Esophagus squamous epithelium (tissue), 5 donors: ENCODE measurements at regions not wholly inside any gene's neighbourhood (a gene's known extent, or its start where the extent isn't known, plus 50 kb on each side); places are given as distances from the start of the nearest gene placed in this dataset.

Experiments
- DNase-seq: peaks from one replicate; lab custom pipeline; 2025; lab: John Stamatoyannopoulos, UW
- H3K27ac ChIP-seq, 4 donors: fragments of 200-600 bp; sonication (generic); one replicate each; pipeline ENCODE4 v1.5.1; 2016 to 2019; ENCODE audit warnings: mild to moderate bottlenecking in 1 of 4
- H3K27me3 ChIP-seq, 4 donors: fragments of 200-600 bp; sonication (generic); 1 replicate in 3 of 4; 2 replicates in 1 of 4; pipeline versions ENCODE4 v1.5.1 to v1.6.0; 2017 to 2021; ENCODE audit warnings: antibody characterized with exemption in 1 of 4
- H3K36me3 ChIP-seq, 3 donors: fragments of 200-600 bp; sonication (generic); one replicate each; pipeline ENCODE4 v1.5.1; 2016 to 2019
- H3K4me1 ChIP-seq, 3 donors: fragments of 200-600 bp; sonication (generic); one replicate each; pipeline ENCODE4 v1.5.1; 2017 to 2019
- H3K4me3 ChIP-seq, 4 donors: fragments of 200-600 bp; sonication (generic); 1 replicate in 3 of 4; 2 replicates in 1 of 4; pipeline ENCODE4 v1.5.1; 2016 to 2019; ENCODE audit warnings: mild to moderate bottlenecking in 2 of 4, moderate library complexity in 1 of 4
- H3K9me3 ChIP-seq, 3 donors: fragments of 200-600 bp; sonication (generic); one replicate each; pipeline ENCODE4 v1.5.1; 2016 to 2019
- CTCF ChIP-seq, 6 experiments: fragments of 450-650 bp in 4 of 6; fragments of 200-600 bp in 2 of 6; sonication (generic) in 2 of 6; IDR thresholded peaks; one replicate each; pipeline ENCODE4 v1.5.1; 2016 to 2019; ENCODE audit warnings: antibody characterized with exemption in 6 of 6, mild to moderate bottlenecking in 4 of 6, moderate library complexity in 4 of 6
- POLR2A ChIP-seq, 4 donors: fragments of 450-650 bp; IDR thresholded peaks; one replicate each; pipeline ENCODE4 v1.6.1; 2017; ENCODE audit warnings: antibody characterized with exemption in 4 of 4, mild to moderate bottlenecking in 4 of 4, moderate library complexity in 3 of 4
- WGBS, 2 donors: methylation state at CpG; one replicate each; pipeline ENCODE4 v1.1.5; 2018; 5-methylcytosine and 5-hydroxymethylcytosine counted together
- intact Hi-C: fragments of 100-400 bp; cut with DNase I; formaldehyde crosslinking; loops from one replicate; pipeline ENCODE4 v1.15.0; 2022
- donor health status: DM: yes; HTN: yes; CAD: no.

GRCh38 chr11:56916162-56916561 is 72.6 kb upstream of the OR5AK2 start:
- no peak for DNase-seq
- H3K4me3 ChIP-seq = no peak overlapping the region
- WGBS, 2 donors = 42 to 60% methylated on average over 5 of the region's 5 CpGs
- intact Hi-C loops = no loop called here
- H3K4me1 ChIP-seq = no peaks in the 10 kb centered on the region
- H3K27ac ChIP-seq = no peak overlapping the region
- H3K36me3 ChIP-seq = no peaks in the 10 kb centered on the region
- H3K9me3 ChIP-seq = no peaks in the 10 kb centered on the region
- H3K27me3 ChIP-seq = no peaks in the 10 kb centered on the region
- TF ChIP-seq CTCF (IDR thresholded peaks at IDR 0.05) = no peak
- TF ChIP-seq POLR2A (IDR thresholded peaks at IDR 0.05) = no peak

GRCh38 chr11:56911312-56911711 is 77.4 kb upstream of the OR5AK2 start:
- no peaks in the 10 kb centered on the region for H3K36me3 ChIP-seq
- DNase-seq = no peak
- H3K27ac ChIP-seq = no peak overlapping the region
- peaks cover 0 to 11% (median 0%) of the 10 kb centered on the region in 3 donors for H3K4me1 ChIP-seq
- 44 to 55% methylated on average over 5 of the region's 5 CpGs for WGBS, 2 donors
- no peaks in the 10 kb centered on the region for H3K27me3 ChIP-seq
- no peak overlapping the region for H3K4me3 ChIP-seq
- intact Hi-C loops = no loop called here
- TF ChIP-seq POLR2A (IDR thresholded peaks at IDR 0.05) = no peak
- no peak for TF ChIP-seq CTCF (IDR thresholded peaks at IDR 0.05)
- no peaks in the 10 kb centered on the region for H3K9me3 ChIP-seq

GRCh38 chr11:56910785-56911184 is 77.9 kb upstream of the OR5AK2 start:
- no peak for DNase-seq
- H3K4me1 ChIP-seq = peaks cover 0 to 11% (median 0%) of the 10 kb centered on the region in 3 donors
- WGBS, 2 donors = 66 to 71% methylated on average over 9 of the region's 9 CpGs
- TF ChIP-seq CTCF (IDR thresholded peaks at IDR 0.05) (no peak), POLR2A (IDR thresholded peaks at IDR 0.05) (no peak)
- H3K4me3 ChIP-seq = no peak overlapping the region
- intact Hi-C loops = no loop called here
- no peaks in the 10 kb centered on the region for H3K27me3 ChIP-seq
- H3K36me3 ChIP-seq = no peaks in the 10 kb centered on the region
- H3K9me3 ChIP-seq = no peaks in the 10 kb centered on the region
- H3K27ac ChIP-seq = no peak overlapping the region

GRCh38 chr11:56910046-56910773 is 78.5 kb upstream of the OR5AK2 start:
- no peak for DNase-seq
- H3K9me3 ChIP-seq = no peaks in the 10 kb centered on the region
- H3K36me3 ChIP-seq = no peaks in the 10 kb centered on the region
- H3K4me3 ChIP-seq = no peak overlapping the region
- peaks cover 0 to 11% (median 0%) of the 10 kb centered on the region in 3 donors for H3K4me1 ChIP-seq
- TF ChIP-seq POLR2A (IDR thresholded peaks at IDR 0.05) = no peak
- TF ChIP-seq CTCF (IDR thresholded peaks at IDR 0.05) = no peak
- WGBS, 2 donors = 63 to 76% methylated on average over 10 of the region's 10 CpGs
- H3K27ac ChIP-seq = no peak overlapping the region
- no peaks in the 10 kb centered on the region for H3K27me3 ChIP-seq
- intact Hi-C loops = no loop called here

GRCh38 chr11:56909563-56909962 is 79.2 kb upstream of the OR5AK2 start:
- intact Hi-C loops = no loop called here

More at GRCh38 chr11:56909563-56909962, 79.2 kb upstream of the OR5AK2 start:
- Histone ChIP-seq H3K36me3 (no peaks in the 10 kb centered on the region), H3K9me3 (no peaks in the 10 kb centered on the region), H3K27me3 (no peaks in the 10 kb centered on the region), H3K27ac (no peak overlapping the region), H3K4me1 (peaks cover 0 to 11% (median 0%) of the 10 kb centered on the region in 3 donors), H3K4me3 (no peak overlapping the region)
- WGBS, 2 donors = 96 to 100% methylated on average over 1 of the region's 1 CpG
- no peak for TF ChIP-seq CTCF (IDR thresholded peaks at IDR 0.05)
- no peak for TF ChIP-seq POLR2A (IDR thresholded peaks at IDR 0.05)
- no peak for DNase-seq
